Transverse colon (tissue), 4 donors: ENCODE measurements at regions not wholly inside any gene's neighbourhood (a gene's known extent, or its start where the extent isn't known, plus 50 kb on each side); places are given as distances from the start of the nearest gene placed in this dataset.
"Not testable (repeated sequence)": the region's sequence is repeated elsewhere in the genome, so short reads cannot be mapped to it uniquely, and the experiment has no call there.

ENCODE experiments used
- DNase-seq: peaks from one replicate; pipeline ENCODE4 v3.0.0-alpha.2; 2019
- H3K27ac ChIP-seq, 4 donors: fragments of 200-600 bp; sonication (generic); 2 replicates each; pipeline ENCODE4 v1.5.1; 2016 to 2018; ENCODE audit warnings: inconsistent platforms in 4 of 4
- H3K27me3 ChIP-seq: fragments of 200-600 bp; sonication (generic); 2 replicates; pipeline ENCODE4 v1.5.1; 2017; ENCODE audit warnings: inconsistent platforms
- H3K36me3 ChIP-seq, 4 donors: fragments of 200-600 bp; sonication (generic); 2 replicates each; pipeline ENCODE4 v1.5.1; 2017 to 2019; ENCODE audit warnings: inconsistent platforms in 4 of 4
- H3K4me1 ChIP-seq, 4 donors: fragments of 200-600 bp; sonication (generic); 2 replicates each; pipeline ENCODE4 v1.5.1; 2017 to 2020; ENCODE audit warnings: inconsistent platforms in 4 of 4
- H3K4me3 ChIP-seq, 4 donors: fragments of 200-600 bp; sonication (generic); 1 replicate in 1 of 4; 2 replicates in 3 of 4; pipeline versions ENCODE4 v1.5.1 to v1.6.1; 2017 to 2019; ENCODE audit warnings: inconsistent platforms in 4 of 4
- H3K9me3 ChIP-seq, 2 donors: fragments of 200-600 bp; sonication (generic); 2 replicates each; pipeline ENCODE4 v1.5.1; 2017 to 2019; ENCODE audit warnings: inconsistent platforms in 2 of 2
- CTCF ChIP-seq, 5 experiments: fragments of 200-600 bp in 3 of 5; fragments of 450-650 bp in 2 of 5; sonication (generic) in 3 of 5; IDR thresholded peaks; 1 replicate in 2 of 5; 2 replicates in 3 of 5; pipeline ENCODE4 v1.5.1; 2016 to 2017; ENCODE audit warnings: antibody characterized with exemption in 5 of 5, inconsistent platforms in 3 of 5, mild to moderate bottlenecking in 2 of 5, moderate library complexity in 1 of 5
- EP300 ChIP-seq: sonication (generic); formaldehyde crosslinking; IDR thresholded peaks from one replicate; pipeline ENCODE4 v1.6.1; 2017; ENCODE audit warnings: antibody characterized with exemption, low read depth
- POLR2A ChIP-seq: fragments of 450-650 bp; IDR thresholded peaks from one replicate; pipeline ENCODE4 v1.6.1; 2016; ENCODE audit warnings: antibody characterized with exemption, mild to moderate bottlenecking, moderate library complexity
- POLR2AphosphoS5 ChIP-seq, 3 donors: sonication (generic); formaldehyde crosslinking; IDR thresholded peaks; one replicate each; pipeline ENCODE4 v1.6.1; 2016; ENCODE audit warnings: antibody characterized with exemption in 3 of 3
- WGBS, 2 donors: methylation state at CpG; one replicate each; pipeline ENCODE4 v1.1.5; 2018; ENCODE audit warnings: low coverage in 1 of 2; 5-methylcytosine and 5-hydroxymethylcytosine counted together
- in situ Hi-C, 4 donors: fragments of 200-750 bp; cut with MboI; loops; one replicate each; pipeline versions ENCODE4 v1.15.0 to v1.15.1; 2017; ENCODE audit warnings: low sequenced_read_pairs in 3 of 4, low pct_ligation_motif_present in 1 of 4, low pct_unique_long_range_greater_than_20kb in 1 of 4
- intact Hi-C: fragments of 100-400 bp; cut with DNase I; formaldehyde crosslinking; loops from one replicate; pipeline ENCODE4 v1.15.1; 2023; ENCODE audit warnings: low total_unique reads

GRCh38 chr5:25285136-25285535, 640.4 kb upstream of the CDH10 start:
- TF ChIP-seq POLR2AphosphoS5 (IDR thresholded peaks at IDR 0.05) (no peak), CTCF (IDR thresholded peaks at IDR 0.05) (no peak), POLR2A (no peak), EP300 (no peak)
- Histone ChIP-seq H3K4me3 (no peak overlapping the region), H3K27me3 (no peaks in the 10 kb centered on the region), H3K27ac (no peak overlapping the region), H3K4me1 (no peaks in the 10 kb centered on the region), H3K9me3 (peaks cover 0 to 7% of the 10 kb centered on the region in 2 donors), H3K36me3 (no peaks in the 10 kb centered on the region)
- in situ Hi-C loops (no loop called here), intact Hi-C loops (no loop called here)
- WGBS, 2 donors, result 66 to 73% methylated on average over 3 of the region's 3 CpGs
- DNase-seq, result no peak

DNA sequence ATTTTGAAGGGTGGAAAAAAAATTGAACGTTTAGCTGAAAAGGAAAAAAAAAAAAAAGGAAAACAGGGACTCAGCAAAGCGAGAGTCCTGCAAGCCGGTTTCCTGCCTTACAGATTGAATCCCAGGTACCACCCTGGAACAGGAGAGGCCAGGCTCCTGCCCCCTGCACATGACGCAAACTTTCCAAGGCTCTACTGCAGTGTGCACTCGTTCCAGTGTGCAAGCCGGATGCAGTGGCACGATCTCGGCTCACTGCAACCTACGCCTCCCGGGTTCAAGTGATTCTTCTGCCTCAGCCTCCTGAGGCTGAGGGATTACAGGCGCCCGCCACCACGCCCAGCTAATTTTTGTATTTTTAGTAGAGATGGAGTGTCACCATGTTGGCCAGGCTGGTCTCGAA, 618.7 kb upstream of the CDH10 start:
- H3K4me3 ChIP-seq, H3K27ac ChIP-seq, DNase-seq, intact Hi-C loops, H3K27me3 ChIP-seq, in situ Hi-C loops, H3K36me3 ChIP-seq, H3K4me1 ChIP-seq: not testable (repeated sequence)
- H3K9me3 ChIP-seq, result peaks cover 4 to 11% of the 10 kb centered on the region in 2 donors
- WGBS, 2 donors, result 86% methylated on average over 14 of the region's 14 CpGs; no CpG with 5 or more reads in 1 of the 2 donors

GRCh38 chr5:25262221-25262620, 617.4 kb upstream of the CDH10 start:
- no peak for TF ChIP-seq EP300
- no peak for TF ChIP-seq POLR2AphosphoS5 (IDR thresholded peaks at IDR 0.05)
- TF ChIP-seq CTCF (IDR thresholded peaks at IDR 0.05), result no peak
- TF ChIP-seq POLR2A, result no peak
- in situ Hi-C loops, result no loop called here
- Histone ChIP-seq H3K36me3 (no peaks in the 10 kb centered on the region), H3K4me3 (no peak overlapping the region), H3K4me1 (no peaks in the 10 kb centered on the region), H3K9me3 (peaks cover 0 to 4% of the 10 kb centered on the region in 2 donors), H3K27me3 (no peaks in the 10 kb centered on the region), H3K27ac (no peak overlapping the region)
- DNase-seq, result no peak
- intact Hi-C loops, result no loop called here
- 68 to 78% methylated on average over 2 of the region's 2 CpGs for WGBS, 2 donors

DNA sequence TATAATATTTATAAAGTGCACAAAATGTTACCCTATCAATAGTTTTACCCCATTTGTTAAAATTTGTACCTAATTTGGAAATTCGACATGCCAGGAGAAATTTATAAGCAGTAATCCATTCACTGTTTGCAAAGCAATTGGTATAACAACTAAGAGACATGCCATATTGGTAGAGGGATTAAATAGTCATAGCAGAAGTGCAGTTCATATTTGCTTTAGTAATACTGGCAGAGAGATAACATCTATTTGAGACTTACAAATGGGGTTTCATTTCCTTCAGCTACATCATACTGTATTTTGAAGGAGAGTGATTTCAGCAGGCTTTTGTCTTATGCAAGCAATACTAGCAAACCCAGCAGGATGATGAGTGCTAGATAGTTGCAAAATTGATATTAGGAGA, 610.4 kb upstream of the CDH10 start:
- TF ChIP-seq POLR2A, result no peak
- no peak for TF ChIP-seq POLR2AphosphoS5 (IDR thresholded peaks at IDR 0.05)
- no peak for TF ChIP-seq CTCF (IDR thresholded peaks at IDR 0.05)
- TF ChIP-seq EP300, result no peak
- 24 to 33% methylated on average over 1 of the region's 1 CpG for WGBS, 2 donors
- intact Hi-C loops (no loop called here), in situ Hi-C loops (no loop called here)
- no peaks in the 10 kb centered on the region for H3K27me3 ChIP-seq
- DNase-seq, result no peak
- no peaks in the 10 kb centered on the region for H3K36me3 ChIP-seq
- no peak overlapping the region for H3K27ac ChIP-seq
- H3K4me3 ChIP-seq, result no peak overlapping the region
- no peaks in the 10 kb centered on the region for H3K4me1 ChIP-seq
- H3K9me3 ChIP-seq, result no peaks in the 10 kb centered on the region

DNA sequence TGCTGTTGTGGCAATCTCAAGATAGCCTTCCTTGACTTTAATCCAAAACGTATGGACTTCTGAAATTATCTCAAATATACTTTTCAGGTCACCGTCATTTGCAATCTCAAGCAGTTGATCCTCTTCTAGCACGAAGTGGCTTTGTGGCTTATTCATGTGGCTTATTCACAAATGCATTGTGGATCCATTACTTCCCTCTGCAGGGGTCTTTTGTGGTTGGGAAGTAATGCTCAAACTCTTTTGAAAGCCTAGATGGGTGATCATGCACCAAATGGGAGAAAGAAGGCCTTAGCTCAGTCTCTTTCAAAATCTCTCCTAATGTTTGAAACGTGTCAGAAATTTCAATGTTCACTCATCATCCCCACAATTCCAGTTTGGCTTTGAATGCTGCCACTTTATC, 597.2 kb upstream of the CDH10 start:
- Histone ChIP-seq H3K9me3 (peaks cover 0 to 4% of the 10 kb centered on the region in 2 donors), H3K27me3 (no peaks in the 10 kb centered on the region), H3K27ac (no peak overlapping the region), H3K4me1 (no peaks in the 10 kb centered on the region), H3K36me3 (no peaks in the 10 kb centered on the region), H3K4me3 (no peak overlapping the region)
- TF ChIP-seq POLR2AphosphoS5 (IDR thresholded peaks at IDR 0.05) (no peak), CTCF (IDR thresholded peaks at IDR 0.05) (no peak), POLR2A (no peak), EP300 (no peak)
- DNase-seq, result no peak
- 50 to 55% methylated on average over 4 of the region's 4 CpGs for WGBS, 2 donors
- in situ Hi-C loops (no loop called here), intact Hi-C loops (no loop called here)

- H3K27ac ChIP-seq, H3K4me1 ChIP-seq, H3K4me3 ChIP-seq, DNase-seq, intact Hi-C loops, H3K9me3 ChIP-seq, H3K36me3 ChIP-seq, in situ Hi-C loops, H3K27me3 ChIP-seq: not testable (repeated sequence)
- whole genome bisulfite sequencing, 2 donors, result 89 to 90% methylated on average over 2 to 4 of the region's 4 CpGs
Measured at GRCh38 chr5:25238720-25239119, 593.9 kb upstream of the CDH10 start.
